Activated naive CD4-positive, alpha-beta T cell treated with anti-CD3 and anti-CD28 coated beads for 36 hours (primary cell): ENCODE measurements at regions not wholly inside any gene's neighbourhood (a gene's known extent, or its start where the extent isn't known, plus 50 kb on each side); places are given as distances from the start of the nearest gene placed in this dataset.

Experiments used
- CTCF ChIA-PET: fragments of 350-600 bp; sonication (Branson Sonifier 250); formaldehyde crosslinking; loops from one replicate; lab custom pipeline; 2021; ENCODE audit warnings: antibody characterized with exemption; lab: Charles Lee
- DNase-seq: peaks from one replicate; pipeline ENCODE4 v3.0.0-alpha.2; 2020
- H3K27ac Mint-ChIP-seq: one replicate; pipeline ENCODE4 v1.8.0; 2021; ENCODE audit warnings: mild to moderate bottlenecking, mixed read lengths
- H3K27me3 Mint-ChIP-seq: one replicate; pipeline ENCODE4 v1.8.0; 2021; ENCODE audit warnings: low read depth, mixed read lengths
- H3K36me3 Mint-ChIP-seq: one replicate; pipeline ENCODE4 v1.8.0; 2021; ENCODE audit warnings: low read depth, mixed read lengths
- H3K4me1 Mint-ChIP-seq: one replicate; pipeline ENCODE4 v1.8.0; 2021; ENCODE audit warnings: low read depth, mixed read lengths
- H3K4me3 Mint-ChIP-seq: one replicate; pipeline ENCODE4 v1.8.0; 2021; ENCODE audit warnings: mild to moderate bottlenecking, moderate library complexity, mixed read lengths
- H3K9me3 Mint-ChIP-seq: one replicate; pipeline ENCODE4 v1.8.0; 2021; ENCODE audit warnings: mixed read lengths
- intact Hi-C: fragments of 100-400 bp; cut with micrococcal nuclease; formaldehyde crosslinking; loops from one replicate; pipeline ENCODE4 v1.15.1; 2023

- no peaks in the 10 kb centered on the region for H3K9me3 Mint-ChIP-seq
- no peak for DNase-seq
- H3K27me3 Mint-ChIP-seq, result peaks cover 2% of the 10 kb centered on the region
- no peaks in the 10 kb centered on the region for H3K36me3 Mint-ChIP-seq
- intact Hi-C loops, result no loop called here
- no peak overlapping the region for H3K27ac Mint-ChIP-seq
- H3K4me3 Mint-ChIP-seq, result no peak overlapping the region
- H3K4me1 Mint-ChIP-seq, result no peaks in the 10 kb centered on the region
- CTCF ChIA-PET, result no interaction called here
Observed at GRCh38 chr7:80334908-80335307, 177.0 kb downstream of the GNAT3 start.

DNA sequence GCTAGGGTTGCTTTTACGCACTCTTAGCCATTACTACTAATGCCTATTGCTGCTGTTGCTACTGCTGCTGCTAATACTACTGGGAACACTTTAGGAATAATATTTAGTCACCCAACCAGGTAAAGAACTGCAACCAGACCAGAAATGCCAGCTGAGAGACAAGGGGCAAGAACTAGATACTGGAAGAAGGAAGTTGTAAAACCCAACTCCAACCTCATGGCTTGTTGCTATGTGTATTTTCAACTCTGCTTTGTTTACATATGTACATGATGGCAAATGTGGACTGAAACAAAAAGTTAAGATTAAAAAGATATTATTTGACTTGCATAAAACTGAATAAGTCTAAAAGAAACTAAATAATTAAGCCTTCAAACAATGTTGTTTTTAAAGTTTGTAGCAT lies 177.7 kb downstream of the GNAT3 start:
- intact Hi-C loops, result no loop called here
- Mint-ChIP-seq H3K36me3 (no peaks in the 10 kb centered on the region), H3K9me3 (no peaks in the 10 kb centered on the region), H3K27ac (no peak overlapping the region), H3K4me3 (no peak overlapping the region), H3K4me1 (no peaks in the 10 kb centered on the region), H3K27me3 (peaks cover 2% of the 10 kb centered on the region)
- DNase-seq, result no peak
- CTCF ChIA-PET, result no interaction called here

DNA sequence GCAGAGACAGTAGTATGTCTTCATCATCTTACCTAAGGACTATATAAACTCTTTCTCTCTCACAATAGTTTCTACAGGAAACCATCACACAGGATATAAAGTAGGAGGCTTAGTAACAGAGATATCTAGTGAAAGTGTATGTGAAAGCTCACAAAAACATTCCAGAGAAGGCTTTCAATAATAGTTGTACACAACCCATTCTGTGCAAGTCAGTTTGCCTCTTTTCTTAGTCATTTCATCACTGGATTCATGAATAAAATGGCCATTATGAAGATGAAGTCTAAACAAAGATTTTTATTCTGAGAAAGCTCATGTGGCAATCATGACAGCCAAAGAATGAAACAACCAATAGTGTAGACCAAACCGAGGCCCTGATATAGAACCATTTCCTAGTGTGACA lies 178.8 kb downstream of the GNAT3 start:
- Mint-ChIP-seq H3K9me3 (no peaks in the 10 kb centered on the region), H3K27ac (no peak overlapping the region), H3K4me1 (no peaks in the 10 kb centered on the region), H3K36me3 (no peaks in the 10 kb centered on the region), H3K27me3 (peaks cover 2% of the 10 kb centered on the region), H3K4me3 (no peak overlapping the region)
- intact Hi-C loops, result no loop called here
- no peak for DNase-seq
- CTCF ChIA-PET, result no interaction called here

DNA sequence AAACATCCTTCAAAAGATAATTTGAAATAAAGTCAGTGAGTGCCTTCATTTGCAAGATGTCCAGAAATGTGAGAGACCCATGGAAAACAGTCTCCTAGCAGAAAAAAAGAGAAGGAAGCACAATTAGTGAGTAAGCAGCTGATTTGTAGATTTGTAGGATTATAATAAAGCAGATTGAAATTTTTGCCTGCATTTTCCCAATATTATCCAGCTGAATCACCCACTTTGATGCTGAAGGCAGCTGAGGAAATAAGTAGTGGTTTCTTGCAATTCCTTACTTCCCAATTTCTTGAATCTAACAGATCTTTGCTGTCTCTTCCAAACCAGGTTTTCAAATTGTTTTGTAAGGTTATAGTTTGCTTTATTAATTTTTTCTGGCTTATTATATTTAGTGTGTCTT lies 181.4 kb downstream of the GNAT3 start:
- intact Hi-C loops, result no loop called here
- H3K4me1 Mint-ChIP-seq, result no peaks in the 10 kb centered on the region
- CTCF ChIA-PET, result no interaction called here
- no peak overlapping the region for H3K27ac Mint-ChIP-seq
- H3K9me3 Mint-ChIP-seq, result no peaks in the 10 kb centered on the region
- H3K36me3 Mint-ChIP-seq, result no peaks in the 10 kb centered on the region
- H3K27me3 Mint-ChIP-seq, result no peaks in the 10 kb centered on the region
- no peak overlapping the region for H3K4me3 Mint-ChIP-seq
- DNase-seq, result no peak

GRCh38 chr7:80324032-80324431 lies 187.8 kb downstream of the GNAT3 start:
- intact Hi-C loops, result no loop called here
- Mint-ChIP-seq H3K27me3 (no peaks in the 10 kb centered on the region), H3K9me3 (no peaks in the 10 kb centered on the region), H3K36me3 (no peaks in the 10 kb centered on the region), H3K4me3 (no peak overlapping the region), H3K4me1 (no peaks in the 10 kb centered on the region), H3K27ac (no peak overlapping the region)
- CTCF ChIA-PET, result no interaction called here
- no peak for DNase-seq

- CTCF ChIA-PET, result no interaction called here
- H3K36me3 Mint-ChIP-seq, result no peaks in the 10 kb centered on the region
- no peak overlapping the region for H3K27ac Mint-ChIP-seq
- H3K4me1 Mint-ChIP-seq, result no peaks in the 10 kb centered on the region
- intact Hi-C loops, result no loop called here
- no peak for DNase-seq
- H3K4me3 Mint-ChIP-seq, result no peak overlapping the region
- H3K9me3 Mint-ChIP-seq, result no peaks in the 10 kb centered on the region
- H3K27me3 Mint-ChIP-seq, result no peaks in the 10 kb centered on the region
Observed at GRCh38 chr7:80319461-80319860, 184.8 kb downstream of the GNAI1 start.

DNA sequence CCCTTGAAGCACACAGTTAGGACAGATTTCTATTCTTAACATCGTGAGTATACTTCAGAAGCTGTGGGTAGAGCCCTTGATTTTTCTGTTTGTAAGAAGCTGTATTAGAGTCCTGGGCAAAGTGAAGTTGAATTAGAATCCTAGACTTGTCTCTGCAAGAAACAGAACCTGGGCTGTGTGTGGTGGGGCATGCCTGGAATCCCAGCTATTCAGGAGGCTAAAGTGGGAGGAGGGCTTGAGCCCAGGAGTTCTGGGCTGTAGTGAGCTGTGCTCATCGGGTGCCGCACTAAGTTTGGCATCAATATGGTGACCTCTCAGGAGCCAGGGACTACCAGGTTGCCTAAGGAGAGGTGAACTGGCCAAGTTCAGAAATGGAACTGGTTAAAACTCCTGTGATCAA lies 183.4 kb downstream of the GNAI1 start:
- Mint-ChIP-seq H3K27ac (no peak overlapping the region), H3K36me3 (no peaks in the 10 kb centered on the region), H3K4me1 (no peaks in the 10 kb centered on the region), H3K4me3 (no peak overlapping the region), H3K9me3 (no peaks in the 10 kb centered on the region), H3K27me3 (no peaks in the 10 kb centered on the region)
- intact Hi-C loops, result no loop called here
- CTCF ChIA-PET, result no interaction called here
- DNase-seq, result no peak

DNA sequence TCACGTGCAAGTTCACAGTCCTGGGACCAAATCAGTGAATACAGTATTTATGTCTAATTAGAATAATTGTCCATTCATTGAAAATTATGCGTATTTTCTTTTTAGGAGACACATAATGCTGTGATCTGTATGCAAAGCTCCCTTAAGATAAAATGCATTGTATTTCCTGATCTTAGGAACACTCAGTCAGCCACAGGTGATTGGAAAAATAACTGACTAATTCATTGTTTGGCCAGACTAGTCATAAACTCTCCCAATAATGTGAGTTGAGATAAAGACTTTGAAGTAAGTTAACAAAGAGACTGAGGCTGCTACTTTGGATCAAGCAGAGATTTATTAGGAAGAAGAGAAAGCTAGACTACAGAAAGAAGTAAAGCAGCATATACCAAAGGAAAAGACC lies 182.2 kb downstream of the GNAI1 start:
- intact Hi-C loops, result no loop called here
- Mint-ChIP-seq H3K36me3 (no peaks in the 10 kb centered on the region), H3K27me3 (no peaks in the 10 kb centered on the region)

DNA sequence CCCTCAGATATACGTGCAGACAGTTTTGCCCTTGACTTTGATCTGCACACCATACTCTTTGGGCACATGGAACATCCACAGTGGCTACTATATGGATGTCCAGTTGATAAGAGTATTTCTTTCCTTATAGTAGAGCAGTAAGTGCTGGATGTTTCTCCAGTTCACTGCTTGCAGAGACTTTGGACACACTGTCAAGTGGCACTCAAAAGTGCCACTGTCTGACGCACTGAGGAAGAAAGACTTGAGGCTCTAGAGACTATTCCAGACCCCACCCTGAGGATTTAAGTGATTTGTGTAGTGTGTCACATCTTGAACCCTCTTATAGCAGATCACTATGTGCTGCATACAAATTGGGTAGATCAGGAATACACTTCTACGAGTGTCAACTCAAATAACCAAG lies 179.1 kb downstream of the GNAI1 start:
- Mint-ChIP-seq H3K4me1 (peaks cover 28% of the 10 kb centered on the region), H3K4me3 (no peak overlapping the region), H3K36me3 (no peaks in the 10 kb centered on the region), H3K27ac (no peak overlapping the region), H3K9me3 (peaks cover 3% of the 10 kb centered on the region), H3K27me3 (no peaks in the 10 kb centered on the region)
- no peak for DNase-seq
- intact Hi-C loops, result loop anchor here (2.0 to 5.0 kb wide), 2 partner anchors 96 to 163 kb away; no protein-coding TSS in a partner anchor
- CTCF ChIA-PET, result no interaction called here

More for the DNA sequence above, 182.2 kb downstream of the GNAI1 start:
- Mint-ChIP-seq H3K4me1 (peaks cover 6% of the 10 kb centered on the region), H3K27ac (no peak overlapping the region), H3K9me3 (no peaks in the 10 kb centered on the region), H3K4me3 (no peak overlapping the region)
- no peak for DNase-seq
- CTCF ChIA-PET, result no interaction called here

DNA sequence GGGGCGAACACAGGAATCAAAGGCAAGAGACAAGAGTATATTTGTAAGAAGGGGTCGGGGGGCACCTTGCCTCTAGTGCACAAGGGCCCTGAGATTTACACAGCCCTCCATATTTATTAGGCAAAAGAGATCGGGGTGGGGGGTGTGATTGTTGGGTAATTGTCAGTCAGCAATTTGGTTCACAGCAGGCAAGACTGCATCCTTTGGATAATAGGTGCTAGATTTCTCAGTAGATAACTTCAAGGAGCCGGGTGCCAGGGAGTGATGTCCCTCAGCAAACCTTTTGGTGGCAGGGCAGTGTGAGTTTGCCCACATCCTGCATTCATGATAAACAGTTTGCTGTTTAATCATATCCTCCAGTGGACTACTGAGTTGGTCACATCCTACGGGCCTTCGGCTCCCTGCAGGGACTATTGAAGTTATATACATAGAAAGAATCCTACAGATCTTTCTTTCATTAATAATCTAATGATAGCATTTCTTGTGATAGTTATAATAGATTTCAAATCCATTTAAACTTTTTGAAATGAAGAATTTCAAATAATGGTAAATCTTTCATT lies 178.5 kb downstream of the GNAI1 start:
- Mint-ChIP-seq H3K36me3 (no peaks in the 10 kb centered on the region), H3K4me1 (peaks cover 28% of the 10 kb centered on the region)

GRCh38 chr7:80312139-80312661 lies 177.6 kb downstream of the GNAI1 start:
- peak overlapping the region; percentile 16 for H3K4me3 Mint-ChIP-seq
- CTCF ChIA-PET, result no interaction called here
- H3K27me3 Mint-ChIP-seq, result no peaks in the 10 kb centered on the region
- peak; percentile 49 for DNase-seq
- peaks cover 30% of the 10 kb centered on the region for H3K4me1 Mint-ChIP-seq
- H3K9me3 Mint-ChIP-seq, result peaks cover 3% of the 10 kb centered on the region
- no peaks in the 10 kb centered on the region for H3K36me3 Mint-ChIP-seq
- intact Hi-C loops, result loop anchor here (2.0 to 5.0 kb wide), 2 partner anchors 95 to 161 kb away; no protein-coding TSS in a partner anchor
- H3K27ac Mint-ChIP-seq, result peak overlapping the region; percentile 38

More for the DNA sequence above, 178.5 kb downstream of the GNAI1 start:
- H3K27me3 Mint-ChIP-seq, result no peaks in the 10 kb centered on the region
- no peak for DNase-seq
- CTCF ChIA-PET, result no interaction called here
- intact Hi-C loops, result loop anchor here (2.0 to 5.0 kb wide), 2 partner anchors 96 to 162 kb away; no protein-coding TSS in a partner anchor
- H3K9me3 Mint-ChIP-seq, result peaks cover 3% of the 10 kb centered on the region
- H3K4me3 Mint-ChIP-seq, result no peak overlapping the region
- H3K27ac Mint-ChIP-seq, result no peak overlapping the region

DNA sequence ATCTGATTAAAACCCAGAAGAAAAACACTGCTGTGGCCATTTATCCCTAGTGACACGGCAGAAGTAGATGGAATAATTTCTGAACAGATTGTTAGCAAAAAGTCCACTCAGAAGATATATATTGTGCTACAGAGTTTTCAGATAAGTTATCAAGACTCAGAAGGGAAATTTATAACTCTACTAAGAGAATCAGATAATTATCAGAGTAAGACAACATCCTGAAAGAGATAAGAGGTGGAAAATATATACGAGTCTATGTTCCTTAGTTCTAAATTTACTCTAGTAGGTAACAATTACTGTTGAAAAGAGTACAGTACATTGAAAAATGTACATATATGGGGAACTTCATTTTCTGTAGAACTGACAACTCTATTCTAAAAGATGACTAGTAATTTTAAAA lies 176.7 kb downstream of the GNAI1 start:
- peaks cover 3% of the 10 kb centered on the region for H3K9me3 Mint-ChIP-seq
- CTCF ChIA-PET, result no interaction called here
- H3K27ac Mint-ChIP-seq, result no peak overlapping the region
- intact Hi-C loops, result loop anchor here (1.0 to 5.0 kb wide), 2 partner anchors 94 to 175 kb away; no protein-coding TSS in a partner anchor
- H3K36me3 Mint-ChIP-seq, result no peaks in the 10 kb centered on the region
- H3K4me1 Mint-ChIP-seq, result peaks cover 32% of the 10 kb centered on the region
- no peaks in the 10 kb centered on the region for H3K27me3 Mint-ChIP-seq
- no peak overlapping the region for H3K4me3 Mint-ChIP-seq
- no peak for DNase-seq

DNA sequence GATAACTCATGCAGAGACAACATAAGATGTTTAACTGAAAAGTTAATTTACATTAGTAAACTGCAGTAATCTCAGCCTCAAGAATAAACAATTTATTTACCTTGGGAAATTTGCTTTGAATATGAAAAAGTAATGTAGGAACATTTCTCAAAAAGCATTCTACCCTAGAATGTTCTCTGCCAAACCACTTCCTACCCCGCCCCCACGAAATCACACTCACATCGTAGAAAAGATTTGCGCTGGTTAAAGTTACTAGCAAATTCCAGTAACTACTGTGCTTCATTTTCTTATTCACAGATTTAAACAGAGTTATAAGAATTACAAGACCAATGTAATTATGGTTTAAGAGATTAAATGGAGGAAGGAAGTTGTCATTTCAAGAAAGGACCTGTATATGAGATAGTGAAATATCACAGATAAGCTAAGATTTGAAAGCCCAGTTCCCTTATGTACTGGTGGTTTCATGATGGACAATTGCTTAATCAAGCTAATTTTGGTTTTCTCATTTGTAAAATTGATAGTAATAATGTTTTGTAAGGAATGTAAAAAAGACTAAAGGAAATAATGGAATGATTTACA lies 175.4 kb downstream of the GNAI1 start:
- Mint-ChIP-seq H3K9me3 (peaks cover 3% of the 10 kb centered on the region), H3K4me3 (no peak overlapping the region), H3K27ac (peak overlapping the region; percentile 37), H3K27me3 (no peaks in the 10 kb centered on the region), H3K4me1 (peaks cover 32% of the 10 kb centered on the region), H3K36me3 (no peaks in the 10 kb centered on the region)
- CTCF ChIA-PET, result interaction anchor here (0.5 kb wide), 1 partner anchor 59 kb away, joined by 3 read pairs; no protein-coding TSS in a partner anchor
- intact Hi-C loops, result loop anchor here (1.0 to 5.0 kb wide), 2 partner anchors 36 to 93 kb away; no protein-coding TSS in a partner anchor
- peak; percentile 69 for DNase-seq
